H1 (cell line): ENCODE measurements at regions not wholly inside any gene's neighbourhood (a gene's known extent, or its start where the extent isn't known, plus 50 kb on each side); places are given as distances from the start of the nearest gene placed in this dataset.

ENCODE experiments used
- CTCF ChIA-PET: fragments of 300-600 bp; sonication (Branson Sonifier 250); formaldehyde crosslinking; loops from one replicate; lab custom pipeline; 2021; ENCODE audit not compliant: partially characterized antibody; lab: Charles Lee
- POLR2A ChIA-PET: fragments of 300-600 bp; sonication (Branson Sonifier 250); formaldehyde crosslinking; loops from one replicate; lab custom pipeline; 2021; ENCODE audit warnings: inconsistent platforms; ENCODE audit not compliant: partially characterized antibody; lab: Charles Lee
- DNase-seq, 2 experiments: peaks; one replicate each; pipeline versions ENCODE4 v3.0.0 to v3.0.0-alpha.2; 2010 to 2022; ENCODE audit warnings: low spot score in 2 of 2, low read depth in 1 of 2, mixed read lengths in 1 of 2
- FAIRE-seq: peaks from 2 replicates; lab custom pipeline; 2011; peaks lifted over from hg19 to GRCh38; lab: Jason Lieb, UNC
- H2AFZ ChIP-seq: 2 replicates; pipeline ENCODE4 v1.8.1; 2012; ENCODE audit warnings: low read length, inconsistent platforms
- H2AK5ac ChIP-seq: 2 replicates; pipeline ENCODE4 v1.6.1; 2013; ENCODE audit warnings: low read depth, low read length
- H2BK120ac ChIP-seq: replicated peaks from 2 replicates; pipeline ENCODE3; 2013; ENCODE audit warnings: low read depth, low read length, inconsistent platforms
- H2BK12ac ChIP-seq: 2 replicates; pipeline ENCODE4 v1.6.1; 2013; ENCODE audit warnings: low read depth, low read length
- H2BK15ac ChIP-seq: 2 replicates; pipeline ENCODE4 v1.6.1; 2013; ENCODE audit warnings: low read length
- H2BK20ac ChIP-seq: 2 replicates; pipeline ENCODE4 v1.6.1; 2013; ENCODE audit warnings: low read length
- H2BK5ac ChIP-seq: 2 replicates; pipeline ENCODE4 v1.6.1; 2013; ENCODE audit warnings: low read depth, low read length
- H3K14ac ChIP-seq: 2 replicates; pipeline ENCODE4 v1.6.1; 2013; ENCODE audit warnings: inconsistent platforms; ENCODE audit not compliant: insufficient read length
- H3K18ac ChIP-seq: 2 replicates; pipeline ENCODE4 v1.6.1; 2013; ENCODE audit warnings: low read length; ENCODE audit errors: extremely low read depth
- H3K23ac ChIP-seq: 2 replicates; pipeline ENCODE4 v1.6.1; 2013; ENCODE audit warnings: inconsistent platforms; ENCODE audit not compliant: insufficient read length
- H3K23me2 ChIP-seq: 2 replicates; pipeline ENCODE4 v1.6.1; 2013; ENCODE audit warnings: low read depth, low read length
- H3K27ac ChIP-seq: 2 replicates; pipeline ENCODE4 v1.6.1; 2011; ENCODE audit warnings: low read depth, low read length, inconsistent platforms
- H3K27me3 ChIP-seq, 4 experiments: replicated peaks in 1 of 4; 1 replicate in 1 of 4; 2 replicates in 3 of 4; pipeline versions ENCODE4 v1.6.1 to v1.8.1; 2011 to 2013; ENCODE audit warnings: low read length in 3 of 4, mild to moderate bottlenecking in 3 of 4, inconsistent platforms in 2 of 4, mixed read lengths in 2 of 4, moderate library complexity in 1 of 4; ENCODE audit not compliant: control insufficient read depth in 3 of 4, insufficient read depth in 3 of 4; ENCODE audit errors: extremely low read depth in 1 of 4
- H3K36me3 ChIP-seq, 4 experiments: 2 replicates each; pipeline versions ENCODE4 v1.6.1 to v1.8.1; 2011 to 2013; ENCODE audit warnings: mild to moderate bottlenecking in 4 of 4, low read length in 3 of 4, moderate library complexity in 2 of 4, control low read depth in 1 of 4, inconsistent platforms in 1 of 4; ENCODE audit not compliant: insufficient read depth in 4 of 4, control insufficient read depth in 2 of 4
- H3K4ac ChIP-seq: replicated peaks from 2 replicates; pipeline ENCODE3; 2013; ENCODE audit warnings: low read length, low read depth, mixed read lengths, inconsistent platforms; ENCODE audit not compliant: insufficient read length
- H3K4me1 ChIP-seq, 4 experiments: replicated peaks in 1 of 4; 1 replicate in 1 of 4; 2 replicates in 3 of 4; pipeline versions ENCODE4 v1.6.1 to v1.8.1; 2011 to 2013; ENCODE audit warnings: low read length in 3 of 4, inconsistent platforms in 2 of 4, mixed read lengths in 1 of 4; ENCODE audit not compliant: insufficient read depth in 4 of 4, control insufficient read depth in 3 of 4
- H3K4me2 ChIP-seq, 2 experiments: 2 replicates each; pipeline versions ENCODE4 v1.6.1 to v1.8.1; 2011 to 2013; ENCODE audit warnings: low read depth in 2 of 2, low read length in 2 of 2, control low read depth in 1 of 2, inconsistent platforms in 1 of 2, mild to moderate bottlenecking in 1 of 2; ENCODE audit not compliant: insufficient read depth in 1 of 2
- H3K4me3 ChIP-seq, 4 experiments: fragments of 200-600, 300-600 bp in 1 of 4; sonication (generic), shearing (Covaris generic), sonication (Bioruptor Twin) in 1 of 4; 2 replicates each; pipeline versions ENCODE4 v1.5.1 to v1.8.1; 2011 to 2016; ENCODE audit warnings: low read length in 4 of 4, low read depth in 3 of 4, control low read depth in 2 of 4, inconsistent platforms in 2 of 4, mild to moderate bottlenecking in 2 of 4, mixed read lengths in 1 of 4, moderate library complexity in 1 of 4; ENCODE audit not compliant: insufficient read depth in 2 of 4; ENCODE audit errors: extremely low read depth in 1 of 4
- H3K56ac ChIP-seq: replicated peaks from 2 replicates; pipeline ENCODE3; 2013; ENCODE audit warnings: low read depth, mild to moderate bottlenecking, mixed read lengths, low read length, inconsistent platforms; ENCODE audit not compliant: insufficient read length
- H3K79me1 ChIP-seq: 2 replicates; pipeline ENCODE4 v1.6.1; 2013; ENCODE audit warnings: low read depth, low read length, control low read depth
- H3K79me2 ChIP-seq, 2 experiments: 2 replicates each; pipeline versions ENCODE4 v1.6.1 to v1.8.1; 2012 to 2013; ENCODE audit warnings: low read length in 2 of 2, mild to moderate bottlenecking in 2 of 2, inconsistent platforms in 1 of 2; ENCODE audit not compliant: insufficient read depth in 2 of 2, control insufficient read depth in 1 of 2
- H3K9ac ChIP-seq, 4 experiments: replicated peaks in 1 of 4; 1 replicate in 1 of 4; 2 replicates in 3 of 4; pipeline versions ENCODE4 v1.6.1 to v1.8.1; 2011 to 2013; ENCODE audit warnings: low read depth in 3 of 4, low read length in 3 of 4, control low read depth in 2 of 4, mild to moderate bottlenecking in 2 of 4, moderate library complexity in 2 of 4, inconsistent platforms in 1 of 4; ENCODE audit errors: extremely low read depth in 1 of 4
- H3K9me3 ChIP-seq, 2 experiments: 2 replicates each; pipeline versions ENCODE4 v1.6.1 to v1.8.1; 2012 to 2013; ENCODE audit warnings: mild to moderate bottlenecking in 2 of 2, moderate library complexity in 2 of 2, control low read depth in 1 of 2, inconsistent platforms in 1 of 2, low read depth in 1 of 2, low read length in 1 of 2, mixed read lengths in 1 of 2; ENCODE audit not compliant: insufficient read depth in 2 of 2
- H4K20me1 ChIP-seq, 2 experiments: replicated peaks in 1 of 2; 2 replicates each; pipeline versions ENCODE3 to v1.8.1; 2011 to 2013; ENCODE audit warnings: inconsistent platforms in 2 of 2, low read length in 2 of 2, mild to moderate bottlenecking in 1 of 2; ENCODE audit not compliant: insufficient read depth in 2 of 2, control insufficient read depth in 1 of 2
- H4K5ac ChIP-seq: 2 replicates; pipeline ENCODE4 v1.6.1; 2013; ENCODE audit warnings: low read length, low read depth, mixed read lengths, inconsistent platforms; ENCODE audit not compliant: insufficient read length
- H4K8ac ChIP-seq: 2 replicates; pipeline ENCODE4 v1.8.0; 2013; ENCODE audit warnings: mild to moderate bottlenecking, moderate library complexity, low read length, inconsistent platforms; ENCODE audit not compliant: insufficient read depth; ENCODE audit errors: extremely low read depth
- H4K91ac ChIP-seq: replicated peaks from 2 replicates; pipeline ENCODE3; 2013; ENCODE audit warnings: low read length, mixed read lengths, inconsistent platforms; ENCODE audit not compliant: insufficient read length
- CHD2 ChIP-seq: IDR thresholded peaks from 2 replicates; pipeline ENCODE4 v1.6.1; 2012; ENCODE audit warnings: low read length, improper control_type of control experiment
- SAP30 ChIP-seq: fragments of 300-600 bp; sonication (generic); IDR thresholded peaks from 2 replicates; pipeline ENCODE4 v1.7.1; 2012; ENCODE audit warnings: low read length, moderate library complexity, mild to moderate bottlenecking, inconsistent platforms; ENCODE audit not compliant: insufficient read depth, insufficient replicate concordance
- WGBS, 2 experiments: shearing (Covaris generic) in 1 of 2; methylation state at CpG; one replicate each; pipeline versions ENCODE4 v1.1.6 to v1.1.7; 2013 to 2015; ENCODE audit warnings: low lambda C conversion rate in 2 of 2, mixed read lengths in 2 of 2, inconsistent platforms in 1 of 2, low coverage in 1 of 2, missing lambda C conversion rate in 1 of 2; ENCODE audit not compliant: insufficient replicate concordance in 2 of 2, insufficient coverage in 1 of 2, insufficient read length in 1 of 2; ENCODE audit errors: extremely low coverage in 1 of 2, missing lambda C conversion rate in 1 of 2; 5-methylcytosine and 5-hydroxymethylcytosine counted together

DNA sequence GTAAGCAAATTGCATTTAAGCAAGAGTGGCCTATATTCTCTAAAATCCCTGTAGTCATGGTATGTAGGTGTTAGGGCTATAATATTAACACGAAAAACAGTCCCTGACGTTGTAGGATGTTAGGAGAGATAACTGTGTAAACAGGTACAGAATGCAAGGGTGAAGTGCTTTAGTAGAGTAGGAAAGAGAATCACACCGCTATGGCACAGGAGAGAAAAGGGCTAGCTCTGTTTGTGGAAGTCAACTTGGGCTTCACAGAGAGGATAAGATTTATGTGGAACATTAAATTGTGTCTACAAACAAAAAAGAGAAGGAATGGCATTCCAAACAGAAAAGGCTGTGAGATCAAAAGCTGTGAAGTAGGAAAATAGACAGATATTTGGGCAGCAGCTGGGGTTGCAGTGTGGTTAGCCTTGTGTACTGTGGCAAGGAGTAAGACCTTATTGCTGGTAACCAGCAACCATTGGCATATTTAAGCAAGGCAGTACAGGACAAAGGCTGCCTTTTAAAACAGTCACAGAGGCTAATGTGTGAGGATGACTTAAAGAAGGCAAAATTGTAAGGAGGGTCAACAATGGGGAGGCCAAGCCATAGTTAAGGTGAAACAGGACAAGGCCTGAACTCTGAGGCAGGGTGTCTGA, 337.5 kb upstream of the ADAMTSL1 start:
- H3K9ac ChIP-seq: no peak overlapping the region
- H3K27ac ChIP-seq: no peak overlapping the region
- no peak overlapping the region for H4K8ac ChIP-seq
- H3K23ac ChIP-seq: no peak overlapping the region
- H2AK5ac ChIP-seq: no peak overlapping the region
- no peak overlapping the region for H2BK5ac ChIP-seq
- H3K56ac ChIP-seq: no peak overlapping the region
- no peak overlapping the region for H2BK120ac ChIP-seq
- no peak overlapping the region for H3K4ac ChIP-seq
- no peaks in the 10 kb centered on the region for H4K20me1 ChIP-seq
- no peaks in the 10 kb centered on the region for H3K9me3 ChIP-seq
- DNase-seq: no peak
- CTCF ChIA-PET: interaction anchor here (0.6 kb wide), 1 partner anchor 105 kb away, joined by 3 read pairs; no protein-coding TSS in a partner anchor
- H3K79me1 ChIP-seq: no peaks in the 10 kb centered on the region
- H2AFZ ChIP-seq: no peak overlapping the region
- H3K23me2 ChIP-seq: no peaks in the 10 kb centered on the region
- no peak for FAIRE-seq
- H3K4me1 ChIP-seq: no peaks in the 10 kb centered on the region
- H3K27me3 ChIP-seq: no peaks in the 10 kb centered on the region
- TF ChIP-seq SAP30 (no peak), CHD2 (no peak)
- no peaks in the 10 kb centered on the region for H3K79me2 ChIP-seq
- H4K5ac ChIP-seq: no peak overlapping the region
- no peak overlapping the region for H2BK15ac ChIP-seq
- no peak overlapping the region for H2BK20ac ChIP-seq
- H2BK12ac ChIP-seq: no peak overlapping the region
- H3K4me2 ChIP-seq: no peak overlapping the region
- H4K91ac ChIP-seq: no peak overlapping the region
- WGBS, 2 experiments: 93% methylated on average over 3 of the region's 3 CpGs; no CpG with 5 or more reads in 1 of the 2 experiments
- no peak overlapping the region for H3K18ac ChIP-seq
- POLR2A ChIA-PET: no interaction called here
- no peak overlapping the region for H3K4me3 ChIP-seq
- no peak overlapping the region for H3K14ac ChIP-seq
- H3K36me3 ChIP-seq: no peaks in the 10 kb centered on the region; a peak in 1 of 8 replicates
